Ascending aorta (tissue), 2 donors: ENCODE measurements at regions not wholly inside any gene's neighbourhood (a gene's known extent, or its start where the extent isn't known, plus 50 kb on each side); places are given as distances from the start of the nearest gene placed in this dataset.
"Not testable (repeated sequence)": the region's sequence is repeated elsewhere in the genome, so short reads cannot be mapped to it uniquely, and the experiment has no call there.

Experiments
- DNase-seq, 2 donors: peaks; one replicate each; pipeline ENCODE4 v3.0.0-alpha.2; 2019; ENCODE audit warnings: low spot score in 2 of 2
- H3K27ac ChIP-seq, 2 donors: fragments of 200-600 bp; sonication (generic); one replicate each; pipeline ENCODE4 v1.5.1; 2016 to 2017; ENCODE audit warnings: mild to moderate bottlenecking in 1 of 2
- H3K27me3 ChIP-seq: fragments of 200-600 bp; sonication (generic); one replicate; pipeline ENCODE4 v1.5.1; 2017
- H3K36me3 ChIP-seq, 2 donors: fragments of 200-600 bp; sonication (generic); one replicate each; pipeline ENCODE4 v1.5.1; 2016
- H3K4me1 ChIP-seq, 2 donors: fragments of 200-600 bp; sonication (generic); one replicate each; pipeline ENCODE4 v1.5.1; 2016 to 2017; ENCODE audit warnings: mild to moderate bottlenecking in 1 of 2
- H3K4me3 ChIP-seq, 2 donors: fragments of 200-600 bp; sonication (generic); one replicate each; pipeline ENCODE4 v1.5.1; 2016 to 2017; ENCODE audit warnings: mild to moderate bottlenecking in 1 of 2
- H3K9me3 ChIP-seq, 2 donors: fragments of 200-600 bp; sonication (generic); one replicate each; pipeline ENCODE4 v1.5.1; 2016
- CTCF ChIP-seq, 3 experiments: fragments of 200-600 bp in 2 of 3; fragments of 450-650 bp in 1 of 3; sonication (generic) in 2 of 3; IDR thresholded peaks; one replicate each; pipeline ENCODE4 v1.5.1; 2016 to 2019; ENCODE audit warnings: antibody characterized with exemption in 3 of 3, mild to moderate bottlenecking in 1 of 3, moderate library complexity in 1 of 3
- intact Hi-C: fragments of 100-400 bp; cut with DNase I; formaldehyde crosslinking; loops from one replicate; pipeline ENCODE4 v1.15.1; 2023

GRCh38 chr2:58466804-58467203 lies 225.7 kb upstream of the FANCL start:
- Histone ChIP-seq H3K27ac (no peak overlapping the region), H3K4me3 (no peak overlapping the region), H3K36me3 (no peaks in the 10 kb centered on the region), H3K9me3 (no peaks in the 10 kb centered on the region), H3K27me3 (no peaks in the 10 kb centered on the region), H3K4me1 (no peaks in the 10 kb centered on the region)
- no peak for TF ChIP-seq CTCF (IDR thresholded peaks at IDR 0.05)
- intact Hi-C loops = no loop called here
- no peak for DNase-seq

GRCh38 chr2:58466021-58466420 lies 224.9 kb upstream of the FANCL start:
- H3K4me3 ChIP-seq, intact Hi-C loops, H3K36me3 ChIP-seq, H3K9me3 ChIP-seq, H3K27ac ChIP-seq, H3K27me3 ChIP-seq, H3K4me1 ChIP-seq, DNase-seq: not testable (repeated sequence)

GRCh38 chr2:58460670-58461069 lies 219.5 kb upstream of the FANCL start:
- Histone ChIP-seq H3K36me3 (no peaks in the 10 kb centered on the region), H3K9me3 (no peaks in the 10 kb centered on the region), H3K4me1 (no peaks in the 10 kb centered on the region), H3K4me3 (no peak overlapping the region), H3K27ac (no peak overlapping the region), H3K27me3 (no peaks in the 10 kb centered on the region)
- intact Hi-C loops = no loop called here
- no peak for DNase-seq
- TF ChIP-seq CTCF (IDR thresholded peaks at IDR 0.05) = no peak

- intact Hi-C loops = no loop called here
- no peak for TF ChIP-seq CTCF (IDR thresholded peaks at IDR 0.05)
- H3K4me1 ChIP-seq = no peaks in the 10 kb centered on the region
Measured at GRCh38 chr2:58449286-58450010, 208.3 kb upstream of the FANCL start.

GRCh38 chr2:58448845-58449244 lies 207.7 kb upstream of the FANCL start:
- Histone ChIP-seq H3K27me3 (no peaks in the 10 kb centered on the region), H3K27ac (no peak overlapping the region), H3K36me3 (no peaks in the 10 kb centered on the region), H3K4me3 (no peak overlapping the region), H3K9me3 (no peaks in the 10 kb centered on the region), H3K4me1 (no peaks in the 10 kb centered on the region)
- intact Hi-C loops = no loop called here
- TF ChIP-seq CTCF (IDR thresholded peaks at IDR 0.05) = no peak
- no peak for DNase-seq

More at GRCh38 chr2:58449286-58450010, 208.3 kb upstream of the FANCL start:
- H3K27me3 ChIP-seq = no peaks in the 10 kb centered on the region
- no peak for DNase-seq
- no peak overlapping the region for H3K4me3 ChIP-seq
- H3K9me3 ChIP-seq = no peaks in the 10 kb centered on the region
- H3K36me3 ChIP-seq = no peaks in the 10 kb centered on the region
- no peak overlapping the region for H3K27ac ChIP-seq

- TF ChIP-seq CTCF (IDR thresholded peaks at IDR 0.05) = peak in 1 of 3 experiments; percentile 8
- no peak overlapping the region for H3K4me3 ChIP-seq
- intact Hi-C loops = no loop called here
- H3K36me3 ChIP-seq = no peaks in the 10 kb centered on the region
- no peaks in the 10 kb centered on the region for H3K4me1 ChIP-seq
- no peaks in the 10 kb centered on the region for H3K27me3 ChIP-seq
- no peak overlapping the region for H3K27ac ChIP-seq
- no peak for DNase-seq
- H3K9me3 ChIP-seq = no peaks in the 10 kb centered on the region
Measured at GRCh38 chr2:58448065-58448507, 207.0 kb upstream of the FANCL start.
